ENCODE measurements at regions not wholly inside any gene's neighbourhood (a gene's known extent, or its start where the extent isn't known, plus 50 kb on each side); places are given as distances from the start of the nearest gene placed in this dataset.

DNA sequence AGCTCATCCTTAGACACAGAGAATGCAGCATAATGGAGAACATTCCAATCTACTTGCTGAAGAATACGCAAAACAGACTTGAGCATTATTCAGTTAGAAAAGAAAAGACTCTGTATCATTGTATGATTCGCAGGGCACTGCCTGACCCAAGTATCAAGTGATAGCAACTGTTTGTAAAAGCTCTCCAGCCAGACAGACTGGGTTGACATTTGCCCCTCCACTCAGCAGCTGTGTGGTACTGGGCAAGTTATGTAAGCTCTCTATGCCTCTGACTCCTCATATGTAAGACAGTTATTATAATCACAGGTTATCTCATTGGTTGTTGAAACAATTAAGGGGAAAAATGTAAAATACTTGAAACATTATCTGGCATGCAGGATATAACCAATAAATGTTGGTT, 505.0 kb downstream of the ELAVL2 start:
- TF ChIP-seq MXI1 (IDR thresholded peaks at IDR 0.05; ENCODE audit: borderline replicate concordance, low read depth, low read length), result no peak
- TF ChIP-seq, protein P1, sequence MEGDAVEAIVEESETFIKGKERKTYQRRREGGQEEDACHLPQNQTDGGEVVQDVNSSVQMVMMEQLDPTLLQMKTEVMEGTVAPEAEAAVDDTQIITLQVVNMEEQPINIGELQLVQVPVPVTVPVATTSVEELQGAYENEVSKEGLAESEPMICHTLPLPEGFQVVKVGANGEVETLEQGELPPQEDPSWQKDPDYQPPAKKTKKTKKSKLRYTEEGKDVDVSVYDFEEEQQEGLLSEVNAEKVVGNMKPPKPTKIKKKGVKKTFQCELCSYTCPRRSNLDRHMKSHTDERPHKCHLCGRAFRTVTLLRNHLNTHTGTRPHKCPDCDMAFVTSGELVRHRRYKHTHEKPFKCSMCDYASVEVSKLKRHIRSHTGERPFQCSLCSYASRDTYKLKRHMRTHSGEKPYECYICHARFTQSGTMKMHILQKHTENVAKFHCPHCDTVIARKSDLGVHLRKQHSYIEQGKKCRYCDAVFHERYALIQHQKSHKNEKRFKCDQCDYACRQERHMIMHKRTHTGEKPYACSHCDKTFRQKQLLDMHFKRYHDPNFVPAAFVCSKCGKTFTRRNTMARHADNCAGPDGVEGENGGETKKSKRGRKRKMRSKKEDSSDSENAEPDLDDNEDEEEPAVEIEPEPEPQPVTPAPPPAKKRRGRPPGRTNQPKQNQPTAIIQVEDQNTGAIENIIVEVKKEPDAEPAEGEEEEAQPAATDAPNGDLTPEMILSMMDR (conservative IDR thresholded peaks at IDR 0.05; ENCODE audit: low read depth, low read length), result no peak

All from IMR-90 (cell line).